Panc1 (cell line): ENCODE measurements at regions not wholly inside any gene's neighbourhood (a gene's known extent, or its start where the extent isn't known, plus 50 kb on each side); places are given as distances from the start of the nearest gene placed in this dataset.

ENCODE experiments used
- ATAC-seq: fragments of 200-7000 bp; cut with Tn5 transposase; 2 replicates; pipeline ENCODE4 v1.9.1; 2020; ENCODE audit warnings: mild to moderate bottlenecking, moderate library complexity
- BruUV-seq: library from RNA; stranded (reverse); fragments of 400-500 nt; replicated peaks from 2 replicates; lab custom pipeline; 2021; lab: Mats Ljungman, UMichigan
- CTCF ChIA-PET: fragments of 300-600 bp; sonication (Branson Sonifier 250); formaldehyde crosslinking; loops from one replicate; lab custom pipeline; 2022; ENCODE audit warnings: antibody characterized with exemption; lab: Charles Lee
- POLR2A ChIA-PET: fragments of 300-600 bp; sonication (Branson Sonifier 250); formaldehyde crosslinking; loops from one replicate; lab custom pipeline; 2022; ENCODE audit warnings: antibody characterized with exemption; lab: Charles Lee
- DNase-seq: peaks from one replicate; pipeline ENCODE4 v3.0.0-alpha.2; 2010; ENCODE audit warnings: low read depth, low spot score
- H3K27ac ChIP-seq: 2 replicates; pipeline ENCODE4 v1.5.1; 2011; ENCODE audit warnings: mild to moderate bottlenecking, low read length, inconsistent platforms
- H3K27me3 ChIP-seq: fragments of 200-500 bp; sonication (Bioruptor generic); 2 replicates; pipeline ENCODE4 v1.6.0; 2014; ENCODE audit warnings: low read length, inconsistent platforms; ENCODE audit not compliant: control insufficient read depth, insufficient read depth
- H3K36me3 ChIP-seq: fragments of 200-500 bp; sonication (Bioruptor generic); 2 replicates; pipeline ENCODE4 v1.5.1; 2014; ENCODE audit warnings: inconsistent platforms, mild to moderate bottlenecking, low read length, moderate library complexity; ENCODE audit not compliant: control insufficient read depth, insufficient read depth
- H3K4me1 ChIP-seq: 2 replicates; pipeline ENCODE4 v1.5.1; 2011; ENCODE audit warnings: inconsistent platforms, mild to moderate bottlenecking, low read length, moderate library complexity; ENCODE audit not compliant: control insufficient read depth, insufficient read depth
- H3K4me3 ChIP-seq, 2 experiments: 2 replicates each; pipeline ENCODE4 v1.5.1; 2011 to 2012; ENCODE audit warnings: low read depth in 2 of 2, low read length in 2 of 2, mild to moderate bottlenecking in 2 of 2, inconsistent platforms in 1 of 2, moderate library complexity in 1 of 2
- H3K9me3 ChIP-seq: fragments of 200-500 bp; sonication (Bioruptor generic); 2 replicates; pipeline ENCODE4 v1.5.1; 2014; ENCODE audit warnings: low read depth, mild to moderate bottlenecking, inconsistent platforms, low read length, moderate library complexity; ENCODE audit not compliant: control insufficient read depth, insufficient read depth
- POLR2AphosphoS5 ChIP-seq: IDR thresholded peaks from 2 replicates; pipeline ENCODE4 v1.6.1; 2012; ENCODE audit warnings: mild to moderate bottlenecking, low read depth, low read length, moderate library complexity
- SIN3A ChIP-seq: IDR thresholded peaks from 2 replicates; pipeline ENCODE4 v1.6.1; 2012; ENCODE audit warnings: low read depth, mild to moderate bottlenecking, low read length, moderate library complexity, borderline replicate concordance; ENCODE audit not compliant: insufficient read depth
- TCF7L2 ChIP-seq: IDR thresholded peaks from 2 replicates; pipeline ENCODE4 v1.6.1; 2011; ENCODE audit warnings: mild to moderate bottlenecking, low read depth, low read length, inconsistent platforms
- in situ Hi-C: cut with HindIII; loops from 2 replicates; pipeline ENCODE4 v1.10.0; 2016; ENCODE audit warnings: low sequenced_read_pairs, low pct_unique_long_range_greater_than_20kb
- intact Hi-C: fragments of 100-400 bp; cut with micrococcal nuclease; formaldehyde crosslinking; loops from one replicate; pipeline ENCODE4 v1.10.0; 2022; ENCODE audit not compliant: unreplicated experiment
- TF ChIP-seq, protein P1 (sequence below), 2 experiments: IDR thresholded peaks; 2 replicates each; pipeline ENCODE4 v1.6.1; 2011 to 2012; ENCODE audit warnings: low read depth in 2 of 2, control low read depth in 1 of 2, low read length in 1 of 2, mild to moderate bottlenecking in 1 of 2, moderate library complexity in 1 of 2; ENCODE audit not compliant: insufficient read depth in 1 of 2
- TF ChIP-seq, protein P2 (sequence below): fragments of 450-650 bp; IDR thresholded peaks from 2 replicates; pipeline ENCODE4 v1.5.1; 2017; ENCODE audit warnings: mild to moderate bottlenecking

DNA sequence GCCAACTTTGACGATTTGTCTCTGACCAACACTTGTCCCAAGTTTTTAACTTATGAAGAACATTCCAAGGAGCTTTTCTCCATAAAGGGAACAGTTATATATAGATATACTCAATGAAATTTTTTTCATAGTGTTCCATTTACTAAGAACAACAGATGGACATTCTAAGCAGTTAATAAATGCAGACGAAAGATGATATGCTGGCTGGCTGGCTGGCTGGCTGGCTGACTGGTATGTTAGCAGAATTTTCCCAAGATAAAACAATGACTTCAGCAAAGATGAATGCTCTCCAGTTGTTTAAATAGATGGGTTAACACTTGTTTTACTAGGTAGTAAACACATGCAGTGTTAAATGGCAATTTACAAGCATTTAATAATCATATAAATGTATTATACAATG lies 62.2 kb downstream of the SPANXN3 start:
- no peaks in the 10 kb centered on the region for H3K36me3 ChIP-seq
- TF ChIP-seq, protein P1, sequence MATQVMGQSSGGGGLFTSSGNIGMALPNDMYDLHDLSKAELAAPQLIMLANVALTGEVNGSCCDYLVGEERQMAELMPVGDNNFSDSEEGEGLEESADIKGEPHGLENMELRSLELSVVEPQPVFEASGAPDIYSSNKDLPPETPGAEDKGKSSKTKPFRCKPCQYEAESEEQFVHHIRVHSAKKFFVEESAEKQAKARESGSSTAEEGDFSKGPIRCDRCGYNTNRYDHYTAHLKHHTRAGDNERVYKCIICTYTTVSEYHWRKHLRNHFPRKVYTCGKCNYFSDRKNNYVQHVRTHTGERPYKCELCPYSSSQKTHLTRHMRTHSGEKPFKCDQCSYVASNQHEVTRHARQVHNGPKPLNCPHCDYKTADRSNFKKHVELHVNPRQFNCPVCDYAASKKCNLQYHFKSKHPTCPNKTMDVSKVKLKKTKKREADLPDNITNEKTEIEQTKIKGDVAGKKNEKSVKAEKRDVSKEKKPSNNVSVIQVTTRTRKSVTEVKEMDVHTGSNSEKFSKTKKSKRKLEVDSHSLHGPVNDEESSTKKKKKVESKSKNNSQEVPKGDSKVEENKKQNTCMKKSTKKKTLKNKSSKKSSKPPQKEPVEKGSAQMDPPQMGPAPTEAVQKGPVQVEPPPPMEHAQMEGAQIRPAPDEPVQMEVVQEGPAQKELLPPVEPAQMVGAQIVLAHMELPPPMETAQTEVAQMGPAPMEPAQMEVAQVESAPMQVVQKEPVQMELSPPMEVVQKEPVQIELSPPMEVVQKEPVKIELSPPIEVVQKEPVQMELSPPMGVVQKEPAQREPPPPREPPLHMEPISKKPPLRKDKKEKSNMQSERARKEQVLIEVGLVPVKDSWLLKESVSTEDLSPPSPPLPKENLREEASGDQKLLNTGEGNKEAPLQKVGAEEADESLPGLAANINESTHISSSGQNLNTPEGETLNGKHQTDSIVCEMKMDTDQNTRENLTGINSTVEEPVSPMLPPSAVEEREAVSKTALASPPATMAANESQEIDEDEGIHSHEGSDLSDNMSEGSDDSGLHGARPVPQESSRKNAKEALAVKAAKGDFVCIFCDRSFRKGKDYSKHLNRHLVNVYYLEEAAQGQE (IDR thresholded peaks at IDR 0.05; ENCODE audit: insufficient read depth in 1 of 2, low read depth in 2 of 2, low read length in 1 of 2), result no peak
- TF ChIP-seq, protein P2, sequence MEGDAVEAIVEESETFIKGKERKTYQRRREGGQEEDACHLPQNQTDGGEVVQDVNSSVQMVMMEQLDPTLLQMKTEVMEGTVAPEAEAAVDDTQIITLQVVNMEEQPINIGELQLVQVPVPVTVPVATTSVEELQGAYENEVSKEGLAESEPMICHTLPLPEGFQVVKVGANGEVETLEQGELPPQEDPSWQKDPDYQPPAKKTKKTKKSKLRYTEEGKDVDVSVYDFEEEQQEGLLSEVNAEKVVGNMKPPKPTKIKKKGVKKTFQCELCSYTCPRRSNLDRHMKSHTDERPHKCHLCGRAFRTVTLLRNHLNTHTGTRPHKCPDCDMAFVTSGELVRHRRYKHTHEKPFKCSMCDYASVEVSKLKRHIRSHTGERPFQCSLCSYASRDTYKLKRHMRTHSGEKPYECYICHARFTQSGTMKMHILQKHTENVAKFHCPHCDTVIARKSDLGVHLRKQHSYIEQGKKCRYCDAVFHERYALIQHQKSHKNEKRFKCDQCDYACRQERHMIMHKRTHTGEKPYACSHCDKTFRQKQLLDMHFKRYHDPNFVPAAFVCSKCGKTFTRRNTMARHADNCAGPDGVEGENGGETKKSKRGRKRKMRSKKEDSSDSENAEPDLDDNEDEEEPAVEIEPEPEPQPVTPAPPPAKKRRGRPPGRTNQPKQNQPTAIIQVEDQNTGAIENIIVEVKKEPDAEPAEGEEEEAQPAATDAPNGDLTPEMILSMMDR, result no peak
- TF ChIP-seq POLR2AphosphoS5 (no peak), SIN3A (no peak), TCF7L2 (no peak)
- intact Hi-C loops, result no loop called here
- CTCF ChIA-PET, result no interaction called here
- no peak overlapping the region for H3K27ac ChIP-seq
- H3K4me1 ChIP-seq, result no peaks in the 10 kb centered on the region
- POLR2A ChIA-PET, result no interaction called here
- BruUV-seq, result no TSS peak
- in situ Hi-C loops, result no loop called here
- H3K4me3 ChIP-seq, result no peak overlapping the region
- no peaks in the 10 kb centered on the region for H3K27me3 ChIP-seq
- DNase-seq (no peak), ATAC-seq (no peak)
- H3K9me3 ChIP-seq, result no peaks in the 10 kb centered on the region

DNA sequence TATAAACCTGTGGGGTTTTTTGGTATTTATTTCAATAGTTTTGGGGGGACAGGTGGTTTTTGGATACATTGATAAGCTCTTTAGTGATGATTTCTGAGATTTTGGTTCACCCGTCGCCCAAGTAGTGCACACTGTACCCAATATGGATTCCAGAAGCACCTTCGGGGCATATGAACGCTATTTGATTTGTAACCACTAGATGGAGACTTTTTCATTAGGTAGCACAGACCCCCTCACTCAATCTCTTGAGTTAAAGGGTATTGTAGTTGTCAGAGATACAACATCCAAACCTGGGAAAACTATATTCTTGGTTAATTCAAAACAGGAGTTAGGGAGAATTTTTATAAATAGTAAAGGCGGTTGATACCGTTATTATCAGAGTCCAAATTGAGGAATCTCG lies 79.8 kb downstream of the SPANXN3 start:
- in situ Hi-C loops, result no loop called here
- ATAC-seq, result peak; percentile 81; the same call in 1 of the 2 replicates
- CTCF ChIA-PET, result no interaction called here

More for the DNA sequence above, 79.8 kb downstream of the SPANXN3 start:
- H3K9me3 ChIP-seq, result no peaks in the 10 kb centered on the region
- H3K36me3 ChIP-seq, result no peaks in the 10 kb centered on the region
- intact Hi-C loops, result no loop called here
- TF ChIP-seq, protein P1 (IDR thresholded peaks at IDR 0.05; ENCODE audit: insufficient read depth in 1 of 2, low read depth in 2 of 2, low read length in 1 of 2), result no peak
- TF ChIP-seq, protein P2, result peak; percentile 58
- no peaks in the 10 kb centered on the region for H3K4me1 ChIP-seq
- POLR2A ChIA-PET, result no interaction called here
- no peak overlapping the region for H3K27ac ChIP-seq
- H3K4me3 ChIP-seq, result no peak overlapping the region
- no peak for DNase-seq
- no TSS peak for BruUV-seq
- no peaks in the 10 kb centered on the region for H3K27me3 ChIP-seq
